Stimulated activated CD4-positive, alpha-beta T cell treated with anti-CD3 and anti-CD28 coated beads, Interleukin-15, amount 100 ng/mL, for 48 hours (primary cell): ENCODE measurements at regions not wholly inside any gene's neighbourhood (a gene's known extent, or its start where the extent isn't known, plus 50 kb on each side); places are given as distances from the start of the nearest gene placed in this dataset.

Source experiments
- DNase-seq, 2 donors: peaks; one replicate each; pipeline ENCODE4 v3.0.0-alpha.2; 2020; ENCODE audit warnings: low read depth in 2 of 2

DNA sequence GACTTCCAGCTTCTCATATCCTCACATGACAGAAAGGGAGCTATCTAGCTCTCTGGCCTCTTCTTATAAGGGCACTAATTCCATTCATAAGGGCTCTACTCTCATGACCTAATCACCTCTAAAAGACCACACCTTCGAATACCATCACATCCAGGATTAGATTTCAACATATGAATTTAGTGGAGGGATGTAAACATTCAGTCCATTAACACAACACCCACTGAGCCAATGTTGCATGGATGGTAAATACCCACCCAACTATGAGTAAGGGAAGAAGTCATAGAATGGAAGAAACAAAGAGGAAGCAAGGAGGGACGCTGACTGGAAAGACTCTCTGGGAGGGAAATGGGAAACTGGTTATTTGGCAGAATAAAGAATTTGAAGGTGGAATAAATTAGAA lies 112.6 kb upstream of the CCDC112 start:
- DNase-seq = no peak

DNA sequence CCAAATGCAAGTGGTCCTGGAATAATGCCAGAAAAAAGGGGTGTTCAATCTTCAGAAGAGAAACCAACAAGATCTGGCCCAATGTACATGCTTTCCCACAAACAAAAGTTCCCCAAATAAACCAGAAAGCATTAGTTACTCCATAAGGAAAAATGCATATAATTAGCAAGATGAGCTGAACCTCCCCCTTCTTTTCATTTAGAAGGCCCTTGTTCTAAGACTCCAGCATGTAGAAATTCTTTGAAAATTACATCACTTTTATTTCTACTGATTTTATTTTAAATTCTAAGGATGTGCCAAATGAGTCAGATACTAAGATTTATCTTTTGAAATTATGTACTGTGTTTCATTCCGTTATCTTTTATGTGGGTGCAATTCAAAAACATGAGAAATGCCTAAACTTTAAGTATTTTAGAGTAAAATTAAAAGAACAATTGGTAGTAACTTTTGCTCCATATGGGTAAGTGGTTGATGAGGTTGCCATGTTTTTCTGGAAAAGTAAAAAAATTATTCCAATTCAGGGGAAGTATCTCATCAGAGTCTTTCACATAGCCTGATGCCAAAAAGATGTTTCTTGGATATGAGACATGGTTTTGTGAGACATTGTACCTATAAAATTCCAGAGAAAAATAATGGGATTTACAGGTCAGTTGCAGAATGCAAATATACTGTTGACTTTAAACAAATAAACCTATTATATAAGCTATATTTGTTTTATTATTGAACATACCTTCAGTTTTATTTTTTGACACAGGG lies 106.5 kb upstream of the CCDC112 start:
- DNase-seq = no peak

DNA sequence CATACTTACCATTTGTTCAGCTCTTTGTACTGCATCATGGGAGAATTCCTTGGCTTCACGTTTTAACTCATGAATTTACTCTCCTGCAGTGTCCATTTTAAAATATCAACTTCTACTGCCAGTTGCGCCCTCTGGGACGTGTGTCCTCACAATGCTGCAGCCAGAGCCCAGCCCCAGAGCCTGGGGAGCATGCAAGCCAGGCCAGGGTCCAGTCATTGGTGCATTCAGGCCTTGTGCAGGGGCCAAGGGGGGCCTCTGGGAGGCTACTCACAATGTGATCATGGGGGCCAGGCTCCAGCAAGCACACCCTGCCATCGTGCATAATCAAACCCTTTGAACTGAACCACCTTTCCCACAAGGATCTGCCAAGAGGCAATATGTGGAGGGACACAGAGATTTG lies 105.6 kb upstream of the CCDC112 start:
- no peak for DNase-seq

DNA sequence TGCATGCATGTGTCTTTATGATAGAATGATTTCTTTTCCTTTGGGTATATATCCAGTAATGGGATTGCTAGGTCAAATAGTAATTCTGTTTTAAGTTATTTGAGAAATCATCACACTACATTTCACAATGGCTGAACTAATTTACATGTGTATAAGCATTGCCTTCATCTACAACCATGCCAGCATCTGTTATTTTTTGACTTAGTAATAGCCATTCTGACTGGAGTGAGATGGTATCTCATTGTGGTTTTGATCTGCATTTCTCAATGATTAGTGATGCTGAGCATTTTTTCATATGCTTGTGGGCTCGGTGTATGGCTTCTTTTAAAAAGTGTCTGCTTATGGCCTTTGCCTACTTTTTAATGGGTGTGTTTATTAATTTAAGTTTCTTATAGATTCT lies 102.3 kb upstream of the CCDC112 start:
- no peak for DNase-seq

DNA sequence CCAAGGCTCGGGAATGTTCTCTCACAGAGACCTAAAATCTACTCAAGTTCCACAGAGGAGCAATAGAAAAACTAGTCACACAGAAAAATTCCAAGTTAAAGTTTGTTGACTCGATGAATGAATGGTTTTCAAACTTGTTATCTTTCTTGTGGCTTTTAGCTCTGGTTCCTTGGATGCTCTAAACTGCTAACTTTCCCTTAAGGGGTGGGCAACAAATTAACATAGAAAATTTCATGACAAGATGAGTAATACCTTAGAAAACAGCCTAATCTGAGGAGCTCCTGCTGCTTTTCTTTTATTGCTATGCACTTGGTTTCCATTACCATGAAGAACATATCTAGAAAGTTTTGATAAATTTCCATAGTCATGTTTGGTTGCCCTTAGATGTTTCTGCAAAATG lies 100.2 kb upstream of the CCDC112 start:
- no peak for DNase-seq

GRCh38 chr5:115396081-115396480 lies 99.6 kb upstream of the CCDC112 start:
- no peak for DNase-seq

DNA sequence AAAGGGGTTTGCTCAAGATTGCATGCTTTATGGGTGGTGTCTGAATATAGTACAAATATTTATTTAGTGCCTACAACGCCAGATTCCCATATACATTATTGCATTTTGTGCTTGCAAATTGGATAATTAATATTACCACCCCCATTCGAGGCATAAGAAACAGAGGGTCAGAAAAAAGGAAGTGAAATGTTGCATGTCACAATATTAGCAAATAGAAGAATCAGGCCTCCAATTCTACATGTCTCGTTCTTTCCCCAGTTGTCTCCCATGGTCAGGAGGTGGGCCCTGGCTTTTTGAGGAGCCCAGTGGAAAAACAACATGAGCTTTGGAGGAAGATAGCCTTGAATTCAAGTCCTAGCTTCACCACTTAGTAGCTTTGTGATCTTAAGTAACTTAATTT lies 98.1 kb upstream of the CCDC112 start:
- no peak for DNase-seq

- no peak for DNase-seq
These were observed 96.8 kb upstream of the CCDC112 start for GRCh38 chr5:115393239-115393638.

DNA sequence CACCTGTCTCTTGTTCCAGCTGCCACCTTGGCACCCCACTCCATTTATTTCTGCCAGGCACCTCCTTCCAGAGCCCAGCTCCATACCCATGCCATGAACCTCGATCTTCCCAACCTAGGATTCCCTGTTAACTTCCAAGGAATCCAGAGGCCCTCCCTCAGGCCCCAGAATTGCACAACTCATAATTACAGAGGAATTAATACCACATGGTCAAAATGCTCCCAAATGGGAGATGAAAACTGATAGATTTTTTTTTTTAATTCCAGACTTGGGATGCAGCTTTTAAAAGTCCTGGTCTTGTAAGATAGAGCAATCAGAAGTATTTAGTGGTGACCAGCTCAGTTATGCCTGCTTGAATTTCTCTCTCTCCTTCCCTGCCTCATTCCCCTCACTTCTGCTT lies 96.2 kb upstream of the CCDC112 start:
- DNase-seq = no peak

DNA sequence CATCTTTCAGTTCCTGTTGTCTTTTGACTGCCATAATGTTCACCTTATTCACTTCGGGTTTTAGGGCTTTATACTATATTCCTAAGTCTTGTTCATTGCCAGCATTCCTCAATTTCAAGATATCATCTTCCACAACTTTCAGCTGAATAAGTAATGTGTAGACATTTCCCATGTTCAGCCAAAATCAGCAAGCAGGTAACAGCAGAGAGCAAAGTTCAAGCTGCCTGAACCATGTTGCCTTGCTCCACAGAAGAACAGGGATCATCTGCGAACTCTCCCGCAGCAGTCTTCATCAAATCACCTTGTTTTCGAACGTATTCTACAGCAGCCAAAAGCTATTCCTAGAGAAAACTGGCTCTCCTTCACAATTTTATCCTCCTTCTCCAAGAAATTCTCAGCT lies 95.3 kb upstream of the CCDC112 start:
- no peak for DNase-seq

GRCh38 chr5:115389799-115390382 lies 93.4 kb upstream of the CCDC112 start:
- no peak for DNase-seq

DNA sequence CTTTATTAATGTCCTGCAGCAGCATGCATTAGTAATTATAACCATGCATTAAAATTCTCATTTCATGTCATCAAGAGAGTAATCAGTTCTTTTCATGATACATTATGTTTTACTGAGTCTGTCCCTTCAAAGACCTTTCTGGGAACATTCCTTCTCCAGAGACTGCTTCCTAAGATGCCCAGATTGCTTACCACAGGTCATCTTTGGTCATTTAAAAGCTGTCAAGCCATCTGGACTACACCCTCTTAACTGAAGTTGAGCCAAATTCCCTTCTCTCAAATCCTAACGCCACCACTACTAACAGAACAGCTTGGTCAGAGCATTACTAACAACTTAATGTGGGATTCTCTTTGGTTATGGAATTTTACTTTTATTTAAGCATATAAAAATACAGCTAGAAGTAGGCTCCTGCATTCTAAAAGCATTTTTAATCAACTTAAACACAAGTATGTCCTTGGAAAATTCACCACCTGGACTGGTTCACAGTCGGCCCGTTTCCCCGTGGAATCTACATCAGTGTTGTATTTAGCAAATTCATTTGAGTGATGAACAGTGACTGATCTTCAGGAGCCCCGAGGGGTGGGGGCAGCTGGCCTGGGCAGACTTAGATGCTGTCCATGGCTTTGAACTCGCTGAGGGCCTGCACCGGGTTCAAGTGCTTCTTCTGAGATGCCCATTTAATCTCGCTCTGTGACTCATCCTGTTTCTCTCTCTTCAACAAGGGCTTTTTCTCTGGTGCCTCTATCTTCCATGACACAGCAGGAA lies 92.8 kb upstream of the CCDC112 start:
- DNase-seq = no peak

DNA sequence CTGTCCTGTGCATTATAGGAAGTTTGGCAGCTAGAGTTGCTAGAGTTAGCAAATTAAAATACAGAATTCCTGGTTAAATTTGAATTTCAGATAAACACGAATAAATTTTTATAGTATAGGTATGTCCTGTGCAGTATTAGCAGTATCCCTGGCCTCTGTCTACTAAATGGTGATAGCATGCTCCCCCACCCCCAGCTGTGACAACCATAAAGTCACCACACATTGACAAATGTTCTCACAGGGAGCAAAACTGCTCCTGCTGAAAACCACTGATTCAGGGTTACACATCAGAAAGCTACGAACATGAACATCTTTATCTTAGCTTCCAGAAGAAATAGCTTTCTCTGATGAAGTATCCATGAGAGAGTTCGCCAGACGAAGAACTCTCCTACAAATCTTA lies 91.8 kb upstream of the CCDC112 start:
- no peak for DNase-seq

DNA sequence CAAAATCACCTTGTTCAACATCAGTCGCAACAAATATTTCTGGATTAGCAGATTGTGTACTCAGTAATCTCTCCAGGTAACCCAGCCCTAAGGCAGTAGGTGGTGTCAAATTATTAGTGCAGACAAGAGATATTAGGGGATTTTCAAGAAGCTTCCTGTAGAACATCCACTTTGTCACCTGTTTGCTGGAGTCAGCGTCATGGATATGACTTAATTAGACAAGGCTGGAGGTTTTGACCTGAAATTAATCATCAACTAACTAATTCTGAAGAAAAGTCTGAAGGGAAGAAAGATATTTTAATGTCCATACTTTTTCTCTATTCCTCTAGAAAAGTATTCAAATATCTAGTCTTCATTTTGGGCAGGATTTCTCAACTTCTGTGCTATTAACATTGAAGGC lies 91.4 kb upstream of the CCDC112 start:
- no peak for DNase-seq

DNA sequence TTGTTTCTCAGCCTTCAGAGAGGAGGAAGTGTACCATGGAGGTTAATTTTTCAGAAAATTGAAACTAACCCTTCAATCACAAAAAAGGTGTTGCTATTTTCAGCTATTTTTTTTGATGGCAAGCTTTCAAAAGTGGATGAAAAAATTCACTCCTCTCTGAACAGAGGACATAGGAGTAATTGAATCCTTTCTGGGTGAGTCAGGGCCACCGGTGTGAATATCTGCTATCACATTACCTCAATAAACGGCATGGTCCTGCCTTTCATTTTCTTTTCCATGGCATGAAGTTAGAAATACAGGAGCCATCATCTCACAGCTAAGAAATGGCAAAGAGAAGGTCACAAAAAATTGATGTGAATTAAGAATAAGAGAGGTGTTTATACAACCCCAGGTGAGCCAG lies 90.2 kb upstream of the CCDC112 start:
- DNase-seq = no peak

DNA sequence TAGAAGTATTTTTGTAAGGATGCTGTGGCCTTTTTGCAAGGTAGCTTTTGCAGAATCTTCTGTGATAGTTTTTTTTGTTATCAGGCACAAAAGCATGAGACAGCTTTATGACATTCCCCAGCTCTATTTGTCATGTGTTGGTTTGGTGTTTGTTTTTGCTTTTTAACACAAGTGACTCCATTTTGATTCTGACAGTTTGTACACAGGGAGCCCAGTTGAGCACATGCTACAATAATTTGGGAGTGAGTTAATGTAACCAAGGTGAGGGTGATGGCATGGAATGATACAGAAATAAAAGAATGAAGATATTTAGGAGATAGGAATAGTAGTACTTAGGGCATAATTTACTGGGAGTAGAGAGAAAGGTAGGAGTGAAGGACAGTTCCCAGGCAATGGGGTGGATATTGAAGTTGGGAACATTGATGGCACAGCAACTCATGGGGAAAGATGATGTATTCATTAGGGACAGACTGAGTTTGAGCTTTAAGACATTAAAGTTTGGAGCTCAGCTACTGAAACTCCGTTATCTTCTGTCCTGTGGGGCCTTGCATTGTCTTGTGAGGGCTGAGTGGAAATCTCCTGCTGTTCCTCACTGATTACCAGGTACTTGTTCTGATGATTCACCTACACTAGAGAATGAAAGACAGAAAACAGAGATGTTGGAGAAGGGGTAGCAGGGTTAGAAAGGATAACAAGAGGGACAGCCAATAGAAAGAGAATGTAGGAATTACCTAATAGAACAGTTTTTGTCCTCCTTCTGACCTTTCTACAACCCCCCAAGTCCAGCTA lies 88.3 kb upstream of the CCDC112 start:
- DNase-seq = no peak

- DNase-seq = no peak
These were observed 86.5 kb upstream of the CCDC112 start for GRCh38 chr5:115382989-115383388.

- DNase-seq = no peak
These were observed 85.6 kb upstream of the CCDC112 start for GRCh38 chr5:115381911-115382662.

DNA sequence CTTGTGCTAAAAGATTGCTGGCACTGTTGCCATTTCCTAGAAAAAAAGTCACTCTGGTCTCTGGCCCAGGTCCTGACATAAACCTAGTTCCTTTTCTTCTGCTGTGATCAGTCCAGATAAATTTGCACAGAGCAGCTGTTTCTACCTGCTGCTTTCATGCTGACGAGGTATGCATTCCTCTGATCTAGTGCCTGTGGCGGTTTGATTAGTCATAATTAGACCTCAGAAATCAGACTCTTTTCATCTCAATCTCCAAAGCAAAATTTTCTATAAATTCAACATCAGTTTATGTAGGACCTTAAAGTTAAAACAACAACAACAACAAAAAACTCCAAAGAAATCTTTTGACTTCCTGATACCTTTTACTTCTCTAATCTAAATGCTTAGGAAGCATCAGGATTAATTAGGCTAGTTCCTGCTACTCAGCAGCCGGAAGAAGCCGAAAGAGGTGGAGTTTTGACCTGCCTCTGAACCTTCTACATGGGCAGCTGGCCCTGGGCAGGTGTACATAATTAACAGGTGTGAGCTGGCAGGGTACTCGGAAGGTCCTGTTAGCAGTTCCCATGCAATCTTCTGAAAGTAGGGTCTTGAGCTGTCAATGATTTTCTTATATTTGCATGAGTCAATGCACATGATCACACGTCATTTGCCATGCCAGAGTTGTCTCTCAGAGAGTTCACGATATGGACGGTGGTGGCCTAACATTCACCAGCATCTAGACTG lies 83.3 kb upstream of the CCDC112 start:
- DNase-seq = no peak

- no peak for DNase-seq
These were observed 82.3 kb upstream of the CCDC112 start for GRCh38 chr5:115378754-115379153.
